Omental fat pad (tissue), 3 donors: ENCODE measurements at regions not wholly inside any gene's neighbourhood (a gene's known extent, or its start where the extent isn't known, plus 50 kb on each side); places are given as distances from the start of the nearest gene placed in this dataset.

Experiments
- ATAC-seq: fragments of 150-250 bp; one replicate; pipeline ENCODE4 v1.9.1; 2016; ENCODE audit warnings: mild to moderate bottlenecking, moderate library complexity; ENCODE audit not compliant: low FRiP score
- DNase-seq: peaks from one replicate; pipeline ENCODE4 v3.0.0-alpha.2; 2019; ENCODE audit warnings: low spot score
- CTCF ChIP-seq, 3 donors: fragments of 450-650 bp; IDR thresholded peaks; one replicate each; pipeline ENCODE4 v1.5.1; 2016 to 2017; ENCODE audit warnings: antibody characterized with exemption in 3 of 3, mild to moderate bottlenecking in 3 of 3, moderate library complexity in 2 of 3

GRCh38 chr3:154952553-154952952 lies 127.6 kb upstream of the MME start:
- ATAC-seq (no peak), DNase-seq (no peak)
- no peak for TF ChIP-seq CTCF (IDR thresholded peaks at IDR 0.05)

GRCh38 chr3:154943981-154944380 lies 136.1 kb upstream of the MME start:
- ATAC-seq, result no peak
- TF ChIP-seq CTCF (IDR thresholded peaks at IDR 0.05), result no peak

GRCh38 chr3:154942827-154943226 lies 137.3 kb upstream of the MME start:
- DNase-seq, result no peak
- TF ChIP-seq CTCF (IDR thresholded peaks at IDR 0.05), result no peak
- no peak for ATAC-seq

More at GRCh38 chr3:154943981-154944380, 136.1 kb upstream of the MME start:
- no peak for DNase-seq

- DNase-seq, result no peak
- ATAC-seq, result no peak
- no peak for TF ChIP-seq CTCF (IDR thresholded peaks at IDR 0.05)
Observed at GRCh38 chr3:154936196-154936595, 143.9 kb upstream of the MME start.

GRCh38 chr3:154933581-154933980 lies 146.5 kb upstream of the MME start:
- no peak for DNase-seq
- ATAC-seq, result no peak
- no peak for TF ChIP-seq CTCF (IDR thresholded peaks at IDR 0.05)

- no peak for TF ChIP-seq CTCF (IDR thresholded peaks at IDR 0.05)
- ATAC-seq (no peak), DNase-seq (no peak)
Observed at GRCh38 chr3:154932633-154933032, 147.5 kb upstream of the MME start.

- no peak for TF ChIP-seq CTCF (IDR thresholded peaks at IDR 0.05)
- ATAC-seq (no peak), DNase-seq (no peak)
Observed at GRCh38 chr3:154931484-154931883, 148.6 kb upstream of the MME start.
